ENCODE measurements at regions not wholly inside any gene's neighbourhood (a gene's known extent, or its start where the extent isn't known, plus 50 kb on each side); places are given as distances from the start of the nearest gene placed in this dataset.

GRCh38 chr2:144905956-144906355, 386.0 kb upstream of the ZEB2 start:
- TF ChIP-seq CTCF (IDR thresholded peaks at IDR 0.05) (no peak), POLR2A (IDR thresholded peaks at IDR 0.05) (no peak)

All from uterus (tissue), 2 donors.